GM23338 (cell line): ENCODE measurements at regions not wholly inside any gene's neighbourhood (a gene's known extent, or its start where the extent isn't known, plus 50 kb on each side); places are given as distances from the start of the nearest gene placed in this dataset.

ENCODE experiments used
- CREB1 ChIP-seq: fragments of 250-450 bp; sonication (Bioruptor Pico); IDR thresholded peaks from 2 replicates; pipeline ENCODE4 v1.5.0; 2020; ENCODE audit warnings: low read depth, mild to moderate bottlenecking, moderate library complexity
- ETS1 ChIP-seq: IDR thresholded peaks from 2 replicates; pipeline ENCODE4 v1.6.1; 2016; ENCODE audit warnings: antibody characterized with exemption
- EZH2phosphoT487 ChIP-seq: fragments of 200-600 bp; sonication (generic); IDR thresholded peaks from one replicate; pipeline ENCODE4 v1.8.1; 2018; ENCODE audit warnings: antibody characterized with exemption; ENCODE audit not compliant: unreplicated experiment
- POLR2AphosphoS5 ChIP-seq: IDR thresholded peaks from 2 replicates; pipeline ENCODE4 v1.6.1; 2016; ENCODE audit warnings: antibody characterized with exemption, low read depth
- REST ChIP-seq: IDR thresholded peaks from one replicate; pipeline ENCODE4 v1.6.1; 2018; ENCODE audit warnings: antibody characterized with exemption; ENCODE audit not compliant: unreplicated experiment
- STAT1 ChIP-seq: IDR thresholded peaks from one replicate; pipeline ENCODE4 v1.6.1; 2016; ENCODE audit warnings: antibody characterized with exemption; ENCODE audit not compliant: unreplicated experiment
- ZNF462 ChIP-seq: fragments of 250-450 bp; sonication (Bioruptor Pico); IDR thresholded peaks from 2 replicates; pipeline ENCODE4 v1.5.0; 2020; ENCODE audit warnings: mild to moderate bottlenecking, moderate library complexity

- peak; percentile 73 for TF ChIP-seq ZNF462 (CRISPR knock-in tag)
- no peak for TF ChIP-seq EZH2phosphoT487
- no peak for TF ChIP-seq REST
- no peak for TF ChIP-seq STAT1
- no peak for TF ChIP-seq CREB1 (CRISPR knock-in tag)
- TF ChIP-seq POLR2AphosphoS5: no peak
- no peak for TF ChIP-seq ETS1
Measured at GRCh38 chr5:126370796-126371718, 52.2 kb upstream of the GRAMD2B start (continued).
